NT2/D1 (cell line): ENCODE measurements at regions not wholly inside any gene's neighbourhood (a gene's known extent, or its start where the extent isn't known, plus 50 kb on each side); places are given as distances from the start of the nearest gene placed in this dataset.

Source experiments
- DNase-seq: peaks from one replicate; pipeline ENCODE4 v3.0.0-alpha.2; 2011; ENCODE audit warnings: low read depth, low spot score
- H3K27me3 ChIP-seq: 2 replicates; pipeline ENCODE4 v1.6.0; 2011; ENCODE audit warnings: mild to moderate bottlenecking; ENCODE audit not compliant: insufficient read length, insufficient read depth
- H3K36me3 ChIP-seq: 2 replicates; pipeline ENCODE4 v1.6.1; 2011; ENCODE audit warnings: mild to moderate bottlenecking, low read length, mixed read lengths; ENCODE audit not compliant: insufficient read depth, insufficient read length
- H3K4me1 ChIP-seq: 2 replicates; pipeline ENCODE4 v1.5.1; 2011; ENCODE audit not compliant: insufficient read depth, insufficient read length
- H3K4me3 ChIP-seq: 2 replicates; pipeline ENCODE4 v1.5.1; 2011; ENCODE audit warnings: low read depth; ENCODE audit not compliant: insufficient read length
- H3K9ac ChIP-seq: 2 replicates; pipeline ENCODE4 v1.6.0; 2011; ENCODE audit warnings: low read depth; ENCODE audit not compliant: insufficient read length
- H3K9me3 ChIP-seq: 2 replicates; pipeline ENCODE4 v1.5.1; 2011; ENCODE audit warnings: mild to moderate bottlenecking, low read length; ENCODE audit not compliant: insufficient read depth
- SUZ12 ChIP-seq: IDR thresholded peaks from 2 replicates; pipeline ENCODE4 v1.6.1; 2011; ENCODE audit not compliant: insufficient read length, insufficient read depth; ENCODE audit errors: extremely low read depth
- YY1 ChIP-seq: IDR thresholded peaks from 2 replicates; pipeline ENCODE4 v1.6.1; 2011; ENCODE audit not compliant: insufficient read length, insufficient read depth
- ZNF274 ChIP-seq: IDR thresholded peaks from 2 replicates; pipeline ENCODE4 v1.6.1; 2011; ENCODE audit warnings: mild to moderate bottlenecking, low read depth, low read length

GRCh38 chr15:77702211-77702957 is 69.7 kb upstream of the LINGO1 start:
- Histone ChIP-seq H3K4me1 (peaks cover 3% of the 10 kb centered on the region), H3K27me3 (peaks cover 14% of the 10 kb centered on the region), H3K9me3 (no peaks in the 10 kb centered on the region), H3K9ac (no peak overlapping the region), H3K4me3 (no peak overlapping the region), H3K36me3 (no peaks in the 10 kb centered on the region)
- TF ChIP-seq SUZ12 (no peak), ZNF274 (no peak), YY1 (no peak)
- peak; percentile 49 for DNase-seq

DNA sequence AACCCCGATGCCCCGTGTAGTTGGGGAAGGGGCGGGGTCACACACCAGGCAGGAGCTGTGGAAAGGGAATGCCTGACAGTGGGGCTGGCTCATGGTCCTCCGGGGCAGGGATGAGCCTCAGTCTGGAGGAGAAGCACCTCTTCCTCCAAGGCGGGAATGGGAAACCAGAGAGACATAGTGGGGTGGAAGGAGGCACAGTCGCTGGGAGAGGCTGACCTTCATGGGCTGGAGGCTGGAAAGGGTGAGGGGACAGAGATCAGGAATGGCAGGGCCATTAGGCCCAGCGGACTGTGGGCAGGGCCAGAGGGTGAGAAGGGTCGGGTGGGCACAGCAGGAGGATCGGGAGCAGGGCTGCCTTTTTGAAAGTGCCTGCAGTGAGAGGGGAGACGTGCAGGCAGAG is 65.8 kb upstream of the LINGO1 start:
- Histone ChIP-seq H3K4me1 (peaks cover 3% of the 10 kb centered on the region), H3K4me3 (no peak overlapping the region), H3K9me3 (no peaks in the 10 kb centered on the region), H3K9ac (no peak overlapping the region), H3K36me3 (no peaks in the 10 kb centered on the region), H3K27me3 (peaks cover 11% of the 10 kb centered on the region)
- DNase-seq: no peak
- TF ChIP-seq ZNF274 (no peak), YY1 (no peak), SUZ12 (no peak)

- no peak overlapping the region for H3K4me3 ChIP-seq
- no peaks in the 10 kb centered on the region for H3K36me3 ChIP-seq
- DNase-seq: no peak
- H3K9ac ChIP-seq: peak overlapping the region; percentile 32
- H3K9me3 ChIP-seq: no peaks in the 10 kb centered on the region
- TF ChIP-seq SUZ12: no peak
- no peak for TF ChIP-seq YY1
- no peak for TF ChIP-seq ZNF274
- peaks cover 4% of the 10 kb centered on the region for H3K4me1 ChIP-seq
- H3K27me3 ChIP-seq: peaks cover 11% of the 10 kb centered on the region
Measured at GRCh38 chr15:77697893-77698292, 65.2 kb upstream of the LINGO1 start.

GRCh38 chr15:77696871-77697270 is 64.2 kb upstream of the LINGO1 start:
- Histone ChIP-seq H3K36me3 (no peaks in the 10 kb centered on the region), H3K4me1 (peaks cover 8% of the 10 kb centered on the region), H3K9me3 (no peaks in the 10 kb centered on the region), H3K27me3 (peaks cover 11% of the 10 kb centered on the region), H3K4me3 (no peak overlapping the region), H3K9ac (no peak overlapping the region)
- no peak for DNase-seq
- no peak for TF ChIP-seq YY1
- no peak for TF ChIP-seq ZNF274
- no peak for TF ChIP-seq SUZ12

- peaks cover 8% of the 10 kb centered on the region for H3K4me1 ChIP-seq
- no peak for TF ChIP-seq ZNF274
- no peak for TF ChIP-seq YY1
- no peak for TF ChIP-seq SUZ12
Measured at GRCh38 chr15:77695961-77696582, 63.4 kb upstream of the LINGO1 start.

GRCh38 chr15:77695548-77695947 is 62.8 kb upstream of the LINGO1 start:
- H3K4me3 ChIP-seq: no peak overlapping the region
- H3K36me3 ChIP-seq: no peaks in the 10 kb centered on the region
- H3K27me3 ChIP-seq: peaks cover 6% of the 10 kb centered on the region
- no peaks in the 10 kb centered on the region for H3K9me3 ChIP-seq
- no peak for DNase-seq
- H3K9ac ChIP-seq: no peak overlapping the region
- TF ChIP-seq ZNF274: no peak
- peaks cover 8% of the 10 kb centered on the region for H3K4me1 ChIP-seq

More at GRCh38 chr15:77695961-77696582, 63.4 kb upstream of the LINGO1 start:
- Histone ChIP-seq H3K9ac (no peak overlapping the region), H3K4me3 (no peak overlapping the region), H3K9me3 (no peaks in the 10 kb centered on the region), H3K36me3 (no peaks in the 10 kb centered on the region), H3K27me3 (peaks cover 10% of the 10 kb centered on the region)
- DNase-seq: no peak

- H3K4me1 ChIP-seq: peaks cover 8% of the 10 kb centered on the region
- no peak overlapping the region for H3K4me3 ChIP-seq
- no peaks in the 10 kb centered on the region for H3K9me3 ChIP-seq
- DNase-seq: no peak
- no peak overlapping the region for H3K9ac ChIP-seq
- TF ChIP-seq SUZ12 (no peak), ZNF274 (no peak), YY1 (no peak)
- H3K36me3 ChIP-seq: no peaks in the 10 kb centered on the region
- no peaks in the 10 kb centered on the region for H3K27me3 ChIP-seq
Measured at GRCh38 chr15:77693576-77693975, 60.9 kb upstream of the LINGO1 start.
